Tibial nerve (tissue), 4 donors: ENCODE measurements at regions not wholly inside any gene's neighbourhood (a gene's known extent, or its start where the extent isn't known, plus 50 kb on each side); places are given as distances from the start of the nearest gene placed in this dataset.

Experiments
- DNase-seq, 2 donors: peaks; one replicate each; pipeline ENCODE4 v3.0.0-alpha.2; 2019; ENCODE audit warnings: low spot score in 2 of 2
- H3K27ac ChIP-seq, 4 donors: fragments of 200-600 bp; sonication (generic) in 3 of 4; one replicate each; pipeline ENCODE4 v1.5.1; 2017 to 2019; ENCODE audit warnings: mild to moderate bottlenecking in 1 of 4
- H3K27me3 ChIP-seq, 2 donors: fragments of 200-600 bp; sonication (generic) in 1 of 2; one replicate each; pipeline versions ENCODE4 v1.5.1 to v1.6.0; 2017 to 2019
- H3K36me3 ChIP-seq, 3 donors: fragments of 200-600 bp; sonication (generic); one replicate each; pipeline ENCODE4 v1.5.1; 2018 to 2019
- H3K4me1 ChIP-seq, 4 donors: fragments of 200-600 bp; sonication (generic) in 3 of 4; one replicate each; pipeline ENCODE4 v1.5.1; 2017 to 2019
- H3K4me3 ChIP-seq, 4 donors: fragments of 200-600 bp; sonication (generic) in 3 of 4; one replicate each; pipeline ENCODE4 v1.5.1; 2017 to 2019; ENCODE audit warnings: mild to moderate bottlenecking in 1 of 4, moderate library complexity in 1 of 4
- H3K9me3 ChIP-seq, 4 donors: fragments of 200-600 bp; sonication (generic) in 3 of 4; one replicate each; pipeline ENCODE4 v1.5.1; 2017 to 2019
- CTCF ChIP-seq, 5 experiments: fragments of 200-600 bp in 3 of 5; fragments of 450-650 bp in 2 of 5; sonication (generic) in 3 of 5; IDR thresholded peaks; one replicate each; pipeline ENCODE4 v1.5.1; 2016 to 2019; ENCODE audit warnings: antibody characterized with exemption in 5 of 5, mild to moderate bottlenecking in 3 of 5, moderate library complexity in 2 of 5
- EP300 ChIP-seq, 2 donors: sonication (generic); formaldehyde crosslinking; IDR thresholded peaks; one replicate each; pipeline ENCODE4 v1.6.1; 2017; ENCODE audit warnings: antibody characterized with exemption in 2 of 2, mild to moderate bottlenecking in 1 of 2
- POLR2A ChIP-seq, 2 donors: fragments of 450-650 bp; IDR thresholded peaks; one replicate each; pipeline ENCODE4 v1.6.1; 2017; ENCODE audit warnings: antibody characterized with exemption in 2 of 2, mild to moderate bottlenecking in 2 of 2, moderate library complexity in 2 of 2
- WGBS, 2 donors: methylation state at CpG; one replicate each; pipeline ENCODE4 v1.1.5; 2018; 5-methylcytosine and 5-hydroxymethylcytosine counted together

- WGBS, 2 donors = 78 to 85% methylated on average over 2 of the region's 2 CpGs
- no peak for DNase-seq
Observed at GRCh38 chr3:182717216-182717615, 76.1 kb upstream of the ATP11B start.

GRCh38 chr3:182722907-182723306 is 70.4 kb upstream of the ATP11B start:
- DNase-seq = no peak
- H3K4me1 ChIP-seq = peaks cover 0 to 10% (median 0%) of the 10 kb centered on the region in 4 donors
- no peak overlapping the region for H3K27ac ChIP-seq
- H3K4me3 ChIP-seq = no peak overlapping the region
- H3K9me3 ChIP-seq = no peaks in the 10 kb centered on the region
- 93 to 95% methylated on average over 5 to 6 of the region's 6 CpGs for WGBS, 2 donors
- H3K27me3 ChIP-seq = no peaks in the 10 kb centered on the region
- no peak for TF ChIP-seq POLR2A (IDR thresholded peaks at IDR 0.05)
- no peak for TF ChIP-seq EP300 (IDR thresholded peaks at IDR 0.05)
- no peak for TF ChIP-seq CTCF (IDR thresholded peaks at IDR 0.05)
- no peaks in the 10 kb centered on the region for H3K36me3 ChIP-seq

More at GRCh38 chr3:182717216-182717615, 76.1 kb upstream of the ATP11B start:
- Histone ChIP-seq H3K27ac (no peak overlapping the region), H3K4me3 (no peak overlapping the region), H3K36me3 (no peaks in the 10 kb centered on the region), H3K27me3 (no peaks in the 10 kb centered on the region), H3K9me3 (no peaks in the 10 kb centered on the region), H3K4me1 (no peaks in the 10 kb centered on the region)
- no peak for TF ChIP-seq CTCF (IDR thresholded peaks at IDR 0.05)
- no peak for TF ChIP-seq EP300 (IDR thresholded peaks at IDR 0.05)
- no peak for TF ChIP-seq POLR2A (IDR thresholded peaks at IDR 0.05)

- H3K27me3 ChIP-seq = no peaks in the 10 kb centered on the region
- no peak overlapping the region for H3K27ac ChIP-seq
- H3K4me3 ChIP-seq = no peak overlapping the region
- DNase-seq = no peak
- H3K36me3 ChIP-seq = no peaks in the 10 kb centered on the region
- TF ChIP-seq CTCF (IDR thresholded peaks at IDR 0.05) = no peak
- TF ChIP-seq EP300 (IDR thresholded peaks at IDR 0.05) = no peak
- no peak for TF ChIP-seq POLR2A (IDR thresholded peaks at IDR 0.05)
- H3K9me3 ChIP-seq = no peaks in the 10 kb centered on the region
- peaks cover 0 to 10% (median 0%) of the 10 kb centered on the region in 4 donors for H3K4me1 ChIP-seq
- 87 to 98% methylated on average over 4 of the region's 4 CpGs for WGBS, 2 donors
Observed at GRCh38 chr3:182723596-182723995, 69.7 kb upstream of the ATP11B start.

- no peak for DNase-seq
- 32 to 35% methylated on average over 16 of the region's 16 CpGs for WGBS, 2 donors
- peaks cover 0 to 10% (median 0%) of the 10 kb centered on the region in 4 donors for H3K4me1 ChIP-seq
- H3K9me3 ChIP-seq = no peaks in the 10 kb centered on the region
- peak overlapping the region in 1 of 4 donors; percentile 32 for H3K4me3 ChIP-seq
- H3K36me3 ChIP-seq = no peaks in the 10 kb centered on the region
- TF ChIP-seq EP300 (IDR thresholded peaks at IDR 0.05) (no peak), CTCF (IDR thresholded peaks at IDR 0.05) (no peak), POLR2A (IDR thresholded peaks at IDR 0.05) (no peak)
- no peak overlapping the region for H3K27ac ChIP-seq
- no peaks in the 10 kb centered on the region for H3K27me3 ChIP-seq
Observed at GRCh38 chr3:182725372-182726251, 67.7 kb upstream of the ATP11B start.
